ENCODE measurements at regions not wholly inside any gene's neighbourhood (a gene's known extent, or its start where the extent isn't known, plus 50 kb on each side); places are given as distances from the start of the nearest gene placed in this dataset.
"Not testable (repeated sequence)": the region's sequence is repeated elsewhere in the genome, so short reads cannot be mapped to it uniquely, and the experiment has no call there.

GRCh38 chr6:103791458-103791857 lies 1068.3 kb downstream of the HACE1 start:
- no peak for DNase-seq (ENCODE audit: low read depth in 2 of 2)

- no peak for DNase-seq (ENCODE audit: low read depth in 2 of 2)
Observed at GRCh38 chr6:103784117-103784516, 1075.6 kb downstream of the HACE1 start.

DNA sequence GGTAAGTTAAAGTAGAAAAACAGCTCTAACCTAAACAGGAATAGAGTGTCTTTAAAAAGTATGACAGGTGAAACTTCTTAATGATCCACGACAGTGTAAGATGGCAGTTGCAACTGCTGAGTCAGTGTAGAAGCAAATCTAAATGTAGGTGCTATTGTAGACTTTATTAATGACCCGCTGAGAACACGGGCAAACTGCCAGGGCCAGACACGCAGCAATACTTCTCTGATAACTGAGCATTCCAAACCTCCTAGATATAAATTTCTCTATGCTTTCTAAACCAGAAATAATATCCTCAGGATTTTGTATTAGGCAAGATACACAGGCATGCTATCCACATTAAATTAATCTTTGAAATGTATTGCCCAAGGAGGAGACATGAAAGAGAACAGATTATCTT lies 1076.4 kb downstream of the HACE1 start:
- no peak for DNase-seq (ENCODE audit: low read depth in 2 of 2)

DNA sequence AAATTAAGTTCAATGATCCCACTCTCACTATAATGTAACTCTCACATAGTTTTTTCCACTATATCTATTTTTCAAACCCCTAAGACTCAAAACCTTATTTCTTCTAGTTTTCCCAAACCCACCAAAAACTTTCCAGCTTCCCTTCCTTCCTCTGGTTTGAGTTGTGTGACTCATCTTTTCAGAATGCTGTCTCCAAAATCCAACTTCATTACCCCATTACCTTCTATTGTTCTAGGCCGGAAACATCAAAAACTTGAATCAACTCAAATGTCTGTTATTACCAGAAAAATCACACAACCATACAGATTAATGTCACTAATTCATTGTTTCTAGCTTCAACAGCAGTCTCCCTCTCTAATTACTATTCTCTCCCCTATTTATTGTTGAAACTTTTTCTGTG lies 1090.3 kb downstream of the HACE1 start:
- DNase-seq (ENCODE audit: low read depth in 2 of 2): no peak

- DNase-seq (ENCODE audit: low read depth in 2 of 2): no peak
Observed at GRCh38 chr6:103750603-103751002, 1109.1 kb downstream of the HACE1 start.

- no peak for DNase-seq (ENCODE audit: low read depth in 2 of 2)
Observed at GRCh38 chr6:103734016-103734415, 1125.7 kb downstream of the HACE1 start.

- DNase-seq (ENCODE audit: low read depth in 2 of 2): no peak
Observed at GRCh38 chr6:103729658-103730057, 1130.1 kb downstream of the HACE1 start.

DNA sequence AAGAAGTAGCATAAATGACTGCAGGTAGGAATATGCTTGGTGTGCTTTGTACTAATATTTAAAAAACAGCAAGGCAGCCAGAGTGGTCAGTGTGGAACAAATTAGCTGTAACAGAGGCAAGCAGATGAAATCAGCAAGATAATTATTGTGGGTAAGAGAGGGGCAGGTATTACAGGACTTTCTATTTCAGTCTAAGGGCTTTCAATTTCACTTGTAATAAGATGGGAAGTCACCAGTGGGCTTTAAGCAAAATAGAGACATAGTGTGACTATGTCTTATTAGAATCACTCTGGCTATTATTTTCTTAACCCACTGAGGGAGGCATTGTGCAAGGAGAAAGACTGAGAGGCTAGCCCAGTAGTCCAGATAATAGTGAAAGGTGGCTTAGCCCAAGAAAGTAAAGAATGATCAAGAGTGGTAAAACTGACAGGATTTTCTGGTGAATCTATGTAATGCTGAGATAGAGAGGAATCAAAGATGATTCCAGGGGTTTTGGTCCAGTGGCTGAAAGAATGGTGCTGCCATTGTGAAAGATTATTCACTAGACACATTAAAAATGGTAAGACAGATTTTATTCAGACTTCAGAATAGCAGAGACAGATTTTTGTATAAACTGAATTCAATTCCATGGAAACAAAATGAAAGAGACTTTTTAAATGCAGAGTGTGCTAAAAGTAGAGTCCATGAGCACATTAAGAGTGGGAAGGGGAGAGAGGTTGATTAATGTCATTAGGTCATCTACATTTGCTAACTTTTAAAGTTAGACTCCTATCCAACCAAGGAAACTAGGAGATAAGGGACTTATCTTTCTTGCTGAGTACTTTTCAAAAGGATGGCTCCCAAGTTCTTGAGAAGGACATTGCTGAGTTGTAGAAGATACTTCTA lies 1136.0 kb downstream of the HACE1 start:
- DNase-seq (ENCODE audit: low read depth in 2 of 2): no peak

- no peak for DNase-seq (ENCODE audit: low read depth in 2 of 2)
Observed at GRCh38 chr6:103722683-103723082, 1137.0 kb downstream of the HACE1 start.

DNA sequence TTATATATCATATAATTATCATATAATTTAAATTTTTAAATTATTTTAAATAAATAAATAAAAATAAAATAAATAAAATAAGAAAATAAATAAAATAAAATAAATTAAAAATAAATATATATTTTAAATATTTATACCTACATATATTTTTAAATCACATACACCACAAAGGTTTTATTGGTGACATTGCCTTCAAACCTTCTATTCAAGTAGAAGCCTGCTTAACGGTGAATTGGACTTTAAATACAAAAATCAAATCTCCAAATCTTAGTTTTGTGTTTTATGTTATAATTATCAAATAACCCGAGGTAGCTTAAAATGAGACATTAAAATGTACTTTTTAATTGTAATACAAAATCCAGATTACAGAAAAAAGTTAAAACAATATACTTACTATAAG lies 1137.8 kb downstream of the HACE1 start:
- DNase-seq (ENCODE audit: low read depth in 2 of 2): no peak

DNA sequence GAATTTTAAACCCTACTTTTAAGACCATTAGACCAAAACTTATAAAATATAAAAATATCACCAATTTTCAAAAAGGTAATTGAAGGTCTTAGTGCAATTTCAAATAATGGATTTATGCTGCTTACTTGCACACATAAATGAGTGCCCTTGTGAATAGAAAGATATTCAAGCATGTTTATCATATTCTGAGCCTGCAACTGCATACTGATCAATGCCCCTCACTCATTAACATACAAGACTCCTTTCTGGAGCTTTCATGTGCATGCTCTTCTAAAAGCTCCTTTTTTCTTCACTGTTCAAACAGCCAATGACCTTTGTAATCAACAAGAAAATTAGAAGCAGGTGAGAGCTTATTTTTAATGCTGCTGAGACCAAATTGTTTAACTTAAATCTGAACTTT lies 1139.3 kb downstream of the HACE1 start:
- no peak for DNase-seq (ENCODE audit: low read depth in 2 of 2)

DNA sequence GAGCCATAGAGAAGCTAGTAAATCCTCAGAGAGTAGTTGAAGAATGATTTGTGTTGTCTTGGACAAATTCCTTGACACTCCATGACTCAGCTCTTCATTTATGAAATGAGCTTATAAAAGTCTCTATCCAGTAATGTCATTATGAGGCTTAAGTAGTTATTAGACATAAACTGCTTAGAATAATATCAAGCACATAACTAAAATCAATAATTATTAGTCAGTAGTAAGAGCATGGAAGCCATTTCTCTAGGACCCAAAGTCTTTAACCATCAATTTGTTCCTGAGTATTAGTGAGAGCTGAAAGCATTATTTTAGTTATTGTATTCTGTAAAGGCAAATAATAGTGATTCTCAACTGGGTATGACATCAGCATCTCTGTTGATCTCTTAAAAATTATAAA lies 1140.2 kb downstream of the HACE1 start:
- DNase-seq (ENCODE audit: low read depth in 2 of 2): no peak

- no peak for DNase-seq (ENCODE audit: low read depth in 2 of 2)
Observed at GRCh38 chr6:103715269-103715668, 1144.5 kb downstream of the HACE1 start.

- DNase-seq (ENCODE audit: low read depth in 2 of 2): not testable (repeated sequence)
Observed at GRCh38 chr6:103709236-103709635, 1150.5 kb downstream of the HACE1 start.

- no peak for DNase-seq (ENCODE audit: low read depth in 2 of 2)
Observed at GRCh38 chr6:103707596-103708325, 1152.0 kb downstream of the HACE1 start.

DNA sequence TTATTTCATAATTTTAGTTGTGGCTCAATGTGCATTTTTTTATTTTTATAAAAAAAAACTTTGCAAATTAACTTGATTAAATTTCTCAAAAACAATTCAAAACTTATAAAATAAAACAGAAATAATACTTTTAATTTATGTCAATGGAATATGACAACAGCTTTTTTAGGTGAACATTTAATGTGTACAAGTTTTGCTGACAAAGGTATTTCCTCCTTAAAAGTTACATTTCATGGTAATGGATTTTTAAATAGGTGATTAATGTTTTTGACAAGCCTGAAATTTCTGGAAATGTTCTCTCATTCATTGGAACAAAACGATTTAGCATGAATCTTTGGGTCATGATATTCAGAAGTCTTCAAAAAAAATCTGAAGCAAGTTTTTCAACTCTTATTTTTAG lies 1160.0 kb downstream of the HACE1 start:
- no peak for DNase-seq (ENCODE audit: low read depth in 2 of 2)

- DNase-seq (ENCODE audit: low read depth in 2 of 2): no peak
Observed at GRCh38 chr6:103687430-103687829, 1172.3 kb downstream of the HACE1 start.

- DNase-seq (ENCODE audit: low read depth in 2 of 2): no peak
Observed at GRCh38 chr6:103680116-103680515, 1179.6 kb downstream of the HACE1 start.

GRCh38 chr6:103677290-103677689 lies 1182.4 kb downstream of the HACE1 start:
- no peak for DNase-seq (ENCODE audit: low read depth in 2 of 2)

DNA sequence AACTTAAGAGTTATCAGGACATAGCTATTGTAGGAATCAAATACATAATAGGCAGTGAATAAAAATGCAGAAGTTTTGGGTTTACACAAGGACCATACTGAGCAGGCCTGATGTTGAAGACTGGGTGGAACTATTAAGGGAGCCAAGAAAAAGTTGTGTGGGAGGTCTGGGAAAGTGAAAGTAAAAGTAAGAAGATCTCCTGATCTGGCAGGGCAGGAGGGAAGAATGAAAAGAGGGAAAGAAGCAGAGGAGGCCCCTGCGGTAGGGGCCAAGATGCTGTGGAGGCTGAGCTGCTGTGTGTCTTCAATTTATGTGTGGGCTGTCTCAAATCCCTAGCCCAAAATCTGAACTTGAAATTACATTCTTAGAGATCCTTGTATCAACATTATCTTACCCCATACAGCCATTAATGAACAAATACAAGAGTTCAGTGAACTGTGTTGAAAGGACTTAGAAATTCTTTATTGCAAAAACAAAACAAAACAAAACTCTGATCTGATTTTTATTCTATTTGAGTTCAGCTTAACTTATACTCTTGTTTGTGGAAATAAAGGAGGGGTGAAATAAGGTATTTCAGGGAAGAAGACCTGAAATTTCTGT lies 1183.8 kb downstream of the HACE1 start:
- DNase-seq (ENCODE audit: low read depth in 2 of 2): no peak

DNA sequence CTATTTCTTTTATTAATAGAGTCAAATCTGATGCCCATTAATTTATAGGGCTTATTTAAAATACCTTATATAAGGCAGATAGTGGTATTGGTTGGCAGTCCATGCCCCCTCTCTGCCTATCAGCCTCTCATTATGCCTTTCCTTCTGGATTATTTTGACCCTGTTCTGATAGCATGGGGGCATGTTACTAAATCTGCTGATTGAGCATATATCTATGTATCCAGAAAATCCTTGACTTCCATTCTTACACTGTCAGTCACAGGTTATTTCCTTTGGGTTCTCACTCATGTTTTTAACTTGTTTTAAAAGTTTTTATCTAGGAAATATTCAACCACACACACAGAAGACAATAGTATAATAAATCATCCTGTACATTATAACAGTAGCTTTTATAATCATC lies 1184.9 kb downstream of the HACE1 start:
- DNase-seq (ENCODE audit: low read depth in 2 of 2): no peak

DNA sequence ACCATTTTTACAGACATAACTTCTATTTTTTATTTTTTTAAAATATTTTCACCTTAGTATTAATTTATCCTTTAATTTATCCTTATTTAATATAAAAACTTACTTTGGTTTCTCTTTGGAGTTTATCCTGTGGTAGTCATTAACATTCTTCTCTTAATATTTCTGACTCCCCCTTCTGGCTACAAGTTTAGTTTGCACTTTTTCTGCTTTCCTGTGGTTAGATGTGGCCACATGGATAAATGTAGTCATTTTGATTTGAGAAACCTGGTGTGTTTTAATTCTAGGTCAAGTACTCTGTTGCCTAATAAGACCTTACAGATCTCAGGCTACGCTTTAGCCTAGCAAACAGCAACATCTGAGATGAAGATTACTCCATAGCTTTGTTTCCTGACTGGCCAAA lies 1187.5 kb downstream of the HACE1 start:
- DNase-seq (ENCODE audit: low read depth in 2 of 2): no peak

DNA sequence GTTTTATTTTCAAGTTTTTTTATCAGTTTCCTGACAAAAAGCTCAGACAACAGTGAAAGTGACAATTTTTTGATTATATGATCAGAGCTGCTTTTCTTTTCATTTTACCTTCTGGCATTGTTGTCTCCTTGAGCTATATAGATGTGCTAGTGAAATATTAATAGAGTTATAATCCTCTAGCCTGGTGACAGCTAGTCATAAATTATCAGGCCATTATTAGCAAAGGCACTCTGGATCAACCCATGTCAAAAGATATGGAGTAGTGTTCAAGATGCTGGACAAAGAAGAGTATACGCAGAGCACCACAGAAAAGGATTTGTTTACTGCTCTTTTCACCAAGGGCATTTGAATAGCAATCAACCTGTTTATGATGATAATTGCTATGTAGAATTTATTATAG lies 1230.1 kb downstream of the HACE1 start:
- no peak for DNase-seq (ENCODE audit: low read depth in 2 of 2)
